Spinal cord (tissue), 9 donors: ENCODE measurements at regions not wholly inside any gene's neighbourhood (a gene's known extent, or its start where the extent isn't known, plus 50 kb on each side); places are given as distances from the start of the nearest gene placed in this dataset.

Experiments
- DNase-seq, 6 donors: peaks; one replicate each; pipeline versions ENCODE4 v3.0.0 to v3.0.0-alpha.2; 2013 to 2015; ENCODE audit warnings: low spot score in 6 of 6, low read depth in 4 of 6
- H3K27ac ChIP-seq: one replicate; pipeline ENCODE4 v1.5.1; 2013; ENCODE audit warnings: low read depth, low read length, control low read depth
- H3K27me3 ChIP-seq: one replicate; pipeline ENCODE4 v1.6.1; 2013; ENCODE audit warnings: low read length; ENCODE audit not compliant: control insufficient read depth, insufficient read depth
- H3K36me3 ChIP-seq: one replicate; pipeline ENCODE4 v1.6.1; 2013; ENCODE audit warnings: low read length; ENCODE audit not compliant: control insufficient read depth, insufficient read depth
- H3K4me1 ChIP-seq: one replicate; pipeline ENCODE4 v1.6.1; 2013; ENCODE audit warnings: low read length; ENCODE audit not compliant: control insufficient read depth, insufficient read depth
- H3K4me3 ChIP-seq: one replicate; pipeline ENCODE4 v1.5.1; 2013; ENCODE audit warnings: low read depth, low read length, control low read depth
- H3K9me3 ChIP-seq: one replicate; pipeline ENCODE4 v1.6.1; 2013; ENCODE audit warnings: low read length; ENCODE audit not compliant: control insufficient read depth, insufficient read depth
- WGBS: methylation state at CpG from one replicate; pipeline ENCODE4 v1.1.5; 2013; ENCODE audit warnings: missing lambda C conversion rate; ENCODE audit not compliant: insufficient coverage; 5-methylcytosine and 5-hydroxymethylcytosine counted together
- donor health status: healthy.

DNA sequence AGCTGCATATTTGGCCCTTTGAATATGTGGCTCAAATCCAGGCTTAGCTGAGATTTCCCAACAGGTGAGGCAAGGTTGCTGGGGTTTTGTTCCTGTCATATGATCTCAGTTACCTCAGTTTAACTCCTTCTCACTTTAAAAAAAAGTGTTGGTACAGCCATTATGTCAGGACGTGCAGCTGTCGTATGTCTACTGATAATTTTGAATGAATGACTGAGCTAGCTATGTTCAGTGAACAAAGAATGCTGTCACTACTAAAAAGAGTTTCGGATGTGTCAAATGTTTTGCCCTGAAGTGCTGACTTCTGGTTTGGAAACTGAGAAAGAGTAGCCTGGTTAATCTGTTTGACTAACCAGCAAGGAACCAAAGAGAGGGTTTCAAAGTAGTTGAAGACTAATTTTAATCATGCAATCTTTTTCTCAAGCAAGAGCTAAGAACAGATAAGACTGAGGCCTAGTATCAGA lies 106.3 kb upstream of the NR3C1 start:
- Histone ChIP-seq H3K9me3 (no peaks in the 10 kb centered on the region), H3K4me3 (no peak overlapping the region), H3K36me3 (no peaks in the 10 kb centered on the region), H3K27me3 (no peaks in the 10 kb centered on the region), H3K4me1 (no peaks in the 10 kb centered on the region), H3K27ac (no peak overlapping the region)
- 89% methylated on average over 3 of the region's 3 CpGs for WGBS
- DNase-seq = no peak

DNA sequence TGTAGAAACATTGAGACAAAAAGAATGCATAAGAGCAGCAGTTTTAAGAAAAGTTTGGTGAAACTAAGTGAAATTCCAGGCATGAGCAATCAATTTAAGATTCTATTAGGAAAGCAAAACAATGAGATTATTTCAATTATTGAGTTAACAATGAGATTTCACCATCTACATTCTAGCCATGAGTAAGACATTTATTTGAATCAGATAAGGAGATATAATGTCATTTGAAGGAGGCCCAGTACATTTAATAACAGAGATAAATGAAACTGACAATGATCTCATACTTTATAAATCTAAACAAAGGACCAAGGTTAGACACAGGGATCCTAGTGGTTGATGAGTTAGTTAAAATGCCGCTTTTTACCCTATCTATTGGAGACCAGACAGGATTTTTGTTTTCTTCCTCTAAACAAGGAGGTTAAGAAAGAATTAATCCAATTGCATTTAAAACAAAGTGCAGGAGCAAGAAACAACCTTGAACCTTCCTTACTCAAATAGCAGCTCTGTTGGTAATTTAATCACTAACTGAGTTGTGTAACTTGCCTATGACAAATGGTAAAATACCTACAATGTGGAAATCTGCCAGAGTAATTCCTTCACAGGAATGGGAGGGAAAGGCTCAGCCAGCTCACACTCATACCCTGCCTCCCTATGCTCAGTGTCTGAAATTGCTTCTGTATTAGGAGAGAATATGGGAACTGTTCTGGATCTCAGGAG lies 103.5 kb upstream of the NR3C1 start:
- Histone ChIP-seq H3K4me1 (no peaks in the 10 kb centered on the region), H3K27ac (no peak overlapping the region), H3K36me3 (no peaks in the 10 kb centered on the region), H3K27me3 (no peaks in the 10 kb centered on the region), H3K9me3 (no peaks in the 10 kb centered on the region), H3K4me3 (no peak overlapping the region)
- DNase-seq = peak in 1 of 6 donors; percentile 39
- WGBS = no CpG with 5 or more reads among the region's 1 CpG

DNA sequence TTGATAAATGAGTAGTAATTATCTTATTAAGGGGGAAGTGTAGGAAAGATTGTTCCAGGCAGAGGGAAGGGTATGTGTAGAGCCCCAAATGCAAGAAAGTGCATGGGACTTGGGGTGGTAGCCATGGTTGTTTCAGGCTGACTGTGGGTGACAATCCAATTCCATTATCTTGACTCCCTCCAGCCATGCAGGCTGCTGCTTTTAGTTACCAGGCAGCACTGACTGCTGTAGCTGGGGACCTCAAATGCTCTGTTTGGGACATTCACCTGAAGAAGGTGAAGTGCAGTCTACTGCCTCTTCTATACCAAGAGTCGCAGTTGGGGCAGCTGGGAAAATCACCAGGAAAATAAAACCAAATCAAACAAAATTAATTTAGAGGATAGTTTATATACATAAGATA lies 102.4 kb upstream of the NR3C1 start:
- H3K27ac ChIP-seq = no peak overlapping the region
- H3K9me3 ChIP-seq = no peaks in the 10 kb centered on the region
- WGBS = no CpG with 5 or more reads among the region's 1 CpG
- DNase-seq = no peak
- no peaks in the 10 kb centered on the region for H3K27me3 ChIP-seq
- no peaks in the 10 kb centered on the region for H3K4me1 ChIP-seq
- no peak overlapping the region for H3K4me3 ChIP-seq
- H3K36me3 ChIP-seq = no peaks in the 10 kb centered on the region

DNA sequence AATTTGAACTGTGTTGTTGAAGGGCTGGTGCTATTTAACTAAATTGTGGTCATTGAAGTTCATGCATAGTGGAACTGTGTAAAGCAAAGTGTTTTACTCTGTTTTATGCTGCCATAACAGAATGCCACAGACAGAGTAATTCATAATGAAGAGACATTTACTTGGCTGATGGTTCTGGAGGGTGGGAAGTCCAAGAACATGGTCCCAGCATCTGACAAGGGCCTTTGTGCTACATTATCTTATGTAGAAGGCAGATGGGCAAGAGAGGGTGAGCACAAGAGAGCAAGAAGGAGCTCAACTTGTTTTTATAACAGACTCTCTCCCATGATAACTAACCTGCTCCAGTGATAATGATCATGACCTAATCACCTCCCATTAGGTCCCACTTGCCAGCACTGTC lies 101.9 kb upstream of the NR3C1 start:
- Histone ChIP-seq H3K4me1 (no peaks in the 10 kb centered on the region), H3K27me3 (no peaks in the 10 kb centered on the region), H3K4me3 (no peak overlapping the region), H3K27ac (no peak overlapping the region), H3K36me3 (no peaks in the 10 kb centered on the region), H3K9me3 (no peaks in the 10 kb centered on the region)
- DNase-seq = no peak

DNA sequence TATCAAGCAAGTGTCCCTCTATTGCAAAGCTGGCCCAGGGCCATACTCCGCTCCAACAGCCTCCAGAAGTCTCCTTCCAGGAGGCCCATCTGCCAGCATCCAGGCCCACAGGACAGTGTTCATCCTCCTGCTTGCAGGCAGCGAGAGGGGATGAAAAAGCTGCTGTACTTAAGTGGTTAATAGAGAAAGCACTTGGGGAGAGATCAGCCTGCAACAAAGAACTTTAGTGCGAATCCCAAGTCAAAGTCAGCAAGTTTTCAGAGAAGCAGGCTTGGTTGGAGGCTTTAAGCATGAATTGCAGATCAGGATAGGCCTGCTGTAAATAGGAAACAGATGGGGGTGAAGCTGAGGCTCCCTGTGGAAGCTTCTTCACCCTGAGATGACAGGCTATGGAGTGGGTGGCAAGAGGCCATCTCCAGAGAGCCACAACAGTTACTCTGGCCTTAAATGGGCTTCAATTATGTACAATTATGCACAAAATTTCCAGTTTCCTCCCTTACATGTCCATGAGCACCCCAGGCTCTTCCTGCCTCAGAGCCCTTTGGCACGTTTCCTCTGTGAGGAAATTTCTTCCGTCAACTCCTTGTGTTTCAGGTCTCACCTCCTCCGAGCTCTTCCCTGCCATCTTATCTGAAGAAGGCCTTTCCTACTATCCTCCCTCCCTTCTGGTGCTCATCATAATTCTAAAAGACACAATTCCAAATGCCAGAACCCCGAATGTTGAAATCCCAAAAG lies 98.0 kb upstream of the NR3C1 start:
- WGBS = 70% methylated on average over 6 of the region's 7 CpGs
- DNase-seq = peak in 2 of 6 donors; percentile 37 to 47
- Histone ChIP-seq H3K9me3 (no peaks in the 10 kb centered on the region), H3K27ac (no peak overlapping the region), H3K36me3 (no peaks in the 10 kb centered on the region), H3K27me3 (no peaks in the 10 kb centered on the region), H3K4me3 (no peak overlapping the region), H3K4me1 (no peaks in the 10 kb centered on the region)

DNA sequence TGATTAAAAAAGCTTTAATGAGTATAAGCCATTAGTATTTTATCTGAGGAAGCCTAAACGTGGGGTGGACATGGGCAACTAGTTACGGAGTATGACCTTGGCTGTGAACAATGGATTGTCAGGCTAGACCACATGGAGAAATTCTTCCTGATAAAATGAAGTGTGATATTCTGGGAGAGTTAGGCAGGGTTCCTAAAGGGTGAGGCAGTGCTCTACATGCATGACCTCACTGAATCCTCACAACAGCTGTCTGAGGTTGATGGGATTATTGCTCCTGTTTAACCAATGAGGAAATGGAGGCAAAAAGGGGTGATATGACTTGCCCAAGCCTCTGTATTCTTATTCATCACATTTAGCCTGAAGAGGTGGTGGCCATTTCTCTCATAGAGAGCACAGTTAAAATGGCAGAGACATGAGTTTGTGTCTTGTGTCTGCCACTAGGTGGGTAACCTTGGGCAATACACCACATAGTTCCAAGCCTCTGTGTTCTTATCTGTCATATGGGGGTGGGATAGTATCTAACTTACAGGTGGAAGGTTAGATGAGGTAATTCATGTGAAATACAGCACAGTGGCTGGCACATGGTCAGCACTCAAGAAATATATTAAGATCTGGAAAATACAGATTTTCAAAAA lies 96.1 kb upstream of the NR3C1 start:
- H3K9me3 ChIP-seq = no peaks in the 10 kb centered on the region
- no peak for DNase-seq
- 69% methylated on average over 2 of the region's 2 CpGs for WGBS
- no peaks in the 10 kb centered on the region for H3K27me3 ChIP-seq
- H3K36me3 ChIP-seq = no peaks in the 10 kb centered on the region
- no peak overlapping the region for H3K27ac ChIP-seq
- no peak overlapping the region for H3K4me3 ChIP-seq
- H3K4me1 ChIP-seq = no peaks in the 10 kb centered on the region

DNA sequence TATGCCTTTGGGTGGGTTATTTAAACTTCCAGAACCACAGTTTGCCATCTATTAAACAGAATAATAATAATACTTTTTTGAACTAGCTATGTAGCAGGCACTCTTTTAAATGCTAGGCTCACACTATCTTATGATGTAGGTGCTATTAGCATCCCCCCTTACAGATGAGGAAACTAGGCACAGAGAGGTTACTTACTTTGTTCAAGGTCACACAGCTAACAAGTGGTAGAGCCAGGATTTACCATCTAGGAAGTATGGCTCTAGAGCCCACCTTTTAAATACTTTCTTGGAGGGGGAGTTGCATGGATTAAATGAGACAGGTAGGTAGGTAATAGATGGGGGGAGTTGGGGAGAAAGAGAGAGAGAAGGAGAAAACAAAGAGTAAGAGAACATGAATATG lies 95.3 kb upstream of the NR3C1 start:
- H3K27me3 ChIP-seq = no peaks in the 10 kb centered on the region
- no peak overlapping the region for H3K27ac ChIP-seq
- H3K4me1 ChIP-seq = no peaks in the 10 kb centered on the region
- H3K9me3 ChIP-seq = no peaks in the 10 kb centered on the region
- H3K4me3 ChIP-seq = no peak overlapping the region
- no peaks in the 10 kb centered on the region for H3K36me3 ChIP-seq
- no peak for DNase-seq

DNA sequence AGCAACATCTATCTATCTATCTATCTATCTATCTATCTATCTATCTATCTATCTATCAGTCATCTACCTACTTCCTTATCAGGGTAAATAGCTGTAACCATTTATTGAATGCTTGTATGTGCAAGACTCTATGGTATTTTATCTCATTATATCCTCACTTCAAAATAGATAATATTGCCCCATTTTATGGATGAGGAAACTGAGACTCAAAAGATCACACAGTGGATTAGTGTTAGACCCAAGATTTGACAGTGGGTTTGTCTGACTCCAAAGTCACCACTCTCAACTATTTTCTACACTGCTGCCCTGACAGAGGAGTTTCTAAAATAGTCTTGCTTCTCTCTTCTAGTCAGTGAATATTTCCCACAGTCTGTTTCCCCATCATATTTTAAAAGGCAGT lies 94.3 kb upstream of the NR3C1 start:
- Histone ChIP-seq H3K4me1 (no peaks in the 10 kb centered on the region), H3K36me3 (no peaks in the 10 kb centered on the region), H3K9me3 (no peaks in the 10 kb centered on the region), H3K4me3 (no peak overlapping the region), H3K27me3 (no peaks in the 10 kb centered on the region), H3K27ac (no peak overlapping the region)
- no peak for DNase-seq

DNA sequence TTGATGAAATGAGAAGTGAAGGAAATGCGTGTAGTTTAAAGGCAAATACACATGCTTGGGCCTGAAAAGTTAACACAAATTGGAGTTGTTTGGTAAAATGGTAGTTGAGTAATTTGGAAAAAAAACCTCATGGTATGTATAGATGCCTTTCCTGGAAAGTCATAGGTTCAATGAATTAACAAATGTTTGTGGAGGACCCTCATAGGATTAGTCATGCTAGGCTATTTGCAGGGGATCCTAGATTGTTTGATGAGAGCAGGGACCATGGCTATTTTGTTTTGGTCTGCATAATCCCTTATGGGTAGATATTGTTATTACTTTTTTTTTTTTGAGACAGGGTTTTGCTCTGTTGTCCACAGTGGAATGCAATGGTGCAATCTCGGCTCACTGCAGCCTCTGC lies 93.5 kb upstream of the NR3C1 start:
- Histone ChIP-seq H3K4me1 (no peaks in the 10 kb centered on the region), H3K4me3 (no peak overlapping the region), H3K36me3 (no peaks in the 10 kb centered on the region), H3K27ac (no peak overlapping the region), H3K9me3 (no peaks in the 10 kb centered on the region), H3K27me3 (no peaks in the 10 kb centered on the region)
- DNase-seq = no peak
- 92% methylated on average over 2 of the region's 2 CpGs for WGBS

DNA sequence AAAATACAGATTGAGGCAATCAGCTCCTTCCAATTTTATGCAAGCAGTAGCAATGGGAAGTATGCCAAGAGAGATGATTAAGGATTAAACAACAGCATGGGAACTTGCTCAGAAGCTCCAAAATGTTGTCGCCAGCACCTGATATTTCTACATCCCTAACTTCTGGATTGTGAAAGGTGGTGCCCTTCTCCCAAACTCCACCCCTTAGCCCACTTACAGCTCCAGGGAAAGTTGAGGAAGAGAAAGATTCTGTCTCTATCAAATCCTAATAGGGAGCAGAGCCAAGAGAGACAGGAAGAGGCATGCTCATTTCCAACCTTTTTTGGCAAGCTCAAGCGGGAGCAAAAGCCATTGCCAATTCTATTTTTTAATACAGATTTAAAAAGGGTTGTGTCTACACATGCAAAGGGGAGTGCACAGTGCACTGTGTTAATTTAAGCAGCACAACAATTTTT lies 92.4 kb upstream of the NR3C1 start:
- no peaks in the 10 kb centered on the region for H3K4me1 ChIP-seq
- DNase-seq = peak in 2 of 6 donors; percentile 72 to 85
- H3K27me3 ChIP-seq = no peaks in the 10 kb centered on the region
- H3K4me3 ChIP-seq = no peak overlapping the region
- H3K27ac ChIP-seq = no peak overlapping the region
- H3K36me3 ChIP-seq = no peaks in the 10 kb centered on the region
- no peaks in the 10 kb centered on the region for H3K9me3 ChIP-seq
- WGBS = no CpG with 5 or more reads among the region's 2 CpGs
